NCI-H446 (cell line): ENCODE measurements at regions not wholly inside any gene's neighbourhood (a gene's known extent, or its start where the extent isn't known, plus 50 kb on each side); places are given as distances from the start of the nearest gene placed in this dataset.

Experiments
- DNase-seq, 2 experiments: peaks; one replicate each; lab custom pipeline; 2025; lab: John Stamatoyannopoulos, UW

GRCh38 chr10:10516346-10517130 is 501.1 kb upstream of the CELF2 start:
- no peak for DNase-seq

GRCh38 chr10:10517866-10518265 is 499.8 kb upstream of the CELF2 start:
- DNase-seq: no peak

- no peak for DNase-seq
These were observed 498.0 kb upstream of the CELF2 start for GRCh38 chr10:10519674-10520073.

- DNase-seq: no peak
These were observed 496.9 kb upstream of the CELF2 start for GRCh38 chr10:10520491-10521385.

GRCh38 chr10:10526846-10527245 is 490.8 kb upstream of the CELF2 start:
- DNase-seq: no peak

- DNase-seq: no peak
These were observed 489.7 kb upstream of the CELF2 start for GRCh38 chr10:10527861-10528562.

- no peak for DNase-seq
These were observed 489.1 kb upstream of the CELF2 start for GRCh38 chr10:10528563-10528910.

- DNase-seq: no peak
These were observed 487.4 kb upstream of the CELF2 start for GRCh38 chr10:10530313-10530712.

- DNase-seq: peak in 1 of 2 experiments; percentile 23
These were observed 485.4 kb upstream of the CELF2 start for GRCh38 chr10:10532236-10532635.

GRCh38 chr10:10532826-10533225 is 484.8 kb upstream of the CELF2 start:
- no peak for DNase-seq

- DNase-seq: no peak
These were observed 484.2 kb upstream of the CELF2 start for GRCh38 chr10:10533437-10533836.

- DNase-seq: no peak
These were observed 479.3 kb upstream of the CELF2 start for GRCh38 chr10:10538326-10538725.

- no peak for DNase-seq
These were observed 477.3 kb upstream of the CELF2 start for GRCh38 chr10:10540398-10540797.

GRCh38 chr10:10542477-10542876 is 475.2 kb upstream of the CELF2 start:
- DNase-seq: peak in 1 of 2 experiments; percentile 33

- DNase-seq: no peak
These were observed 472.8 kb upstream of the CELF2 start for GRCh38 chr10:10544890-10545289.

- DNase-seq: no peak
These were observed 471.9 kb upstream of the CELF2 start for GRCh38 chr10:10545771-10546170.

GRCh38 chr10:10551596-10552301 is 465.9 kb upstream of the CELF2 start:
- DNase-seq: no peak

- no peak for DNase-seq
These were observed 464.7 kb upstream of the CELF2 start for GRCh38 chr10:10552948-10553347.

- no peak for DNase-seq
These were observed 453.4 kb upstream of the CELF2 start for GRCh38 chr10:10564081-10564794.

GRCh38 chr10:10576937-10577336 is 440.7 kb upstream of the CELF2 start:
- DNase-seq: no peak

- DNase-seq: no peak
These were observed 438.0 kb upstream of the CELF2 start for GRCh38 chr10:10579709-10580108.
